Fibroblast of lung (primary cell): ENCODE measurements at regions not wholly inside any gene's neighbourhood (a gene's known extent, or its start where the extent isn't known, plus 50 kb on each side); places are given as distances from the start of the nearest gene placed in this dataset.

Source experiments
- EZH2 ChIP-seq: IDR thresholded peaks from 2 replicates; pipeline ENCODE4 v1.5.1; 2012; ENCODE audit warnings: low read length, control low read depth, mild to moderate bottlenecking; ENCODE audit errors: missing control alignments
- TF ChIP-seq, protein P1 (sequence below), 2 donors: IDR thresholded peaks in 1 of 2; conservative IDR thresholded peaks in 1 of 2; 1 replicate in 1 of 2; 2 replicates in 1 of 2; pipeline ENCODE4 v1.5.1; 2011 to 2012; ENCODE audit warnings: low read length in 2 of 2, control low read depth in 1 of 2, inconsistent platforms in 1 of 2, low read depth in 1 of 2, mild to moderate bottlenecking in 1 of 2

DNA sequence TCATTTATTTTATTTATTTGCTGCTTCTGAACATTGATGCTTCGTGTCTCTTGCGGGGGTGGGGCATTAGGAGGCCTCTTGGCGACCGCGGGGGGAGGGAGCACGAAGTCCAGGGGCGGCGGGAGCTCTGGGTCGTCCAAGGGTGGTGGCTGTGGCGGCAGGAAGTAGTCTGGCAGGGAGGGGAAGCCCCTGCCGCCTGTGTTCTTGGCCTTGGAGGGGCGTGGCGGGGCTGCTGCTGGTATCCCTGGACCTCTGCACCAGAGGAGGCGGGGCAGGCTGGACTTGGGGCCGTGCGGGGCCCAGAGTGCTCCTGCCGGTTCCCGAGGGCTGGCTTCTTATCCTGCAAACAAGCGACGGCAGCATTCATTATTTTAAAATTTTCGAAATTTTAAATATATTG lies 70.5 kb upstream of the ABI1 start:
- TF ChIP-seq, protein P1, sequence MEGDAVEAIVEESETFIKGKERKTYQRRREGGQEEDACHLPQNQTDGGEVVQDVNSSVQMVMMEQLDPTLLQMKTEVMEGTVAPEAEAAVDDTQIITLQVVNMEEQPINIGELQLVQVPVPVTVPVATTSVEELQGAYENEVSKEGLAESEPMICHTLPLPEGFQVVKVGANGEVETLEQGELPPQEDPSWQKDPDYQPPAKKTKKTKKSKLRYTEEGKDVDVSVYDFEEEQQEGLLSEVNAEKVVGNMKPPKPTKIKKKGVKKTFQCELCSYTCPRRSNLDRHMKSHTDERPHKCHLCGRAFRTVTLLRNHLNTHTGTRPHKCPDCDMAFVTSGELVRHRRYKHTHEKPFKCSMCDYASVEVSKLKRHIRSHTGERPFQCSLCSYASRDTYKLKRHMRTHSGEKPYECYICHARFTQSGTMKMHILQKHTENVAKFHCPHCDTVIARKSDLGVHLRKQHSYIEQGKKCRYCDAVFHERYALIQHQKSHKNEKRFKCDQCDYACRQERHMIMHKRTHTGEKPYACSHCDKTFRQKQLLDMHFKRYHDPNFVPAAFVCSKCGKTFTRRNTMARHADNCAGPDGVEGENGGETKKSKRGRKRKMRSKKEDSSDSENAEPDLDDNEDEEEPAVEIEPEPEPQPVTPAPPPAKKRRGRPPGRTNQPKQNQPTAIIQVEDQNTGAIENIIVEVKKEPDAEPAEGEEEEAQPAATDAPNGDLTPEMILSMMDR (conservative IDR thresholded peaks at IDR 0.05 in 1 of 2, IDR thresholded peaks at IDR 0.05 in 1 of 2; ENCODE audit: low read depth in 1 of 2, low read length in 2 of 2) = no peak
- TF ChIP-seq EZH2 = no peak
